NT2/D1 (cell line): ENCODE measurements at regions not wholly inside any gene's neighbourhood (a gene's known extent, or its start where the extent isn't known, plus 50 kb on each side); places are given as distances from the start of the nearest gene placed in this dataset.

Source experiments
- SUZ12 ChIP-seq: IDR thresholded peaks from 2 replicates; pipeline ENCODE4 v1.6.1; 2011; ENCODE audit not compliant: insufficient read length, insufficient read depth; ENCODE audit errors: extremely low read depth
- YY1 ChIP-seq: IDR thresholded peaks from 2 replicates; pipeline ENCODE4 v1.6.1; 2011; ENCODE audit not compliant: insufficient read length, insufficient read depth
- ZNF274 ChIP-seq: IDR thresholded peaks from 2 replicates; pipeline ENCODE4 v1.6.1; 2011; ENCODE audit warnings: mild to moderate bottlenecking, low read depth, low read length

DNA sequence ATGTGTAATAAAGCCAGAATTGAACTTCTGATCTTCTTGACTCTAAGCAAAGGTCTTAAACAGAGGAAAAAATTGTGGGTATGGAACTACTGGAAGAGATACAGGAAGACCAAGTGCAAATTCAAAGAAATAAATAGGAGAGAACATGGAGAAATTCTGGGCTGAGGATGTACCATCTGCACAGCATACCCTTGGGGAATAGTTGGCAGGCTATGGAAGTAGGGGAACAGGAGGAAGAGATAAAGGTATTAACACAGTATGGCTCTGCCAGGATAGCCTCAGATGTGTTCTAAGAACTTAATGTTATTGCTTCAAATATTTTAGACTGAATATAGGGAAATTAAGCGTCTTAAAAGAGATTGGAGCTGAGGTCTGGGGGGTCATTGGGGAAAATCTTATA, 485.4 kb downstream of the CNTN3 start:
- TF ChIP-seq YY1, result no peak
- no peak for TF ChIP-seq ZNF274
- TF ChIP-seq SUZ12, result no peak
